ENCODE measurements at regions not wholly inside any gene's neighbourhood (a gene's known extent, or its start where the extent isn't known, plus 50 kb on each side); places are given as distances from the start of the nearest gene placed in this dataset.

DNA sequence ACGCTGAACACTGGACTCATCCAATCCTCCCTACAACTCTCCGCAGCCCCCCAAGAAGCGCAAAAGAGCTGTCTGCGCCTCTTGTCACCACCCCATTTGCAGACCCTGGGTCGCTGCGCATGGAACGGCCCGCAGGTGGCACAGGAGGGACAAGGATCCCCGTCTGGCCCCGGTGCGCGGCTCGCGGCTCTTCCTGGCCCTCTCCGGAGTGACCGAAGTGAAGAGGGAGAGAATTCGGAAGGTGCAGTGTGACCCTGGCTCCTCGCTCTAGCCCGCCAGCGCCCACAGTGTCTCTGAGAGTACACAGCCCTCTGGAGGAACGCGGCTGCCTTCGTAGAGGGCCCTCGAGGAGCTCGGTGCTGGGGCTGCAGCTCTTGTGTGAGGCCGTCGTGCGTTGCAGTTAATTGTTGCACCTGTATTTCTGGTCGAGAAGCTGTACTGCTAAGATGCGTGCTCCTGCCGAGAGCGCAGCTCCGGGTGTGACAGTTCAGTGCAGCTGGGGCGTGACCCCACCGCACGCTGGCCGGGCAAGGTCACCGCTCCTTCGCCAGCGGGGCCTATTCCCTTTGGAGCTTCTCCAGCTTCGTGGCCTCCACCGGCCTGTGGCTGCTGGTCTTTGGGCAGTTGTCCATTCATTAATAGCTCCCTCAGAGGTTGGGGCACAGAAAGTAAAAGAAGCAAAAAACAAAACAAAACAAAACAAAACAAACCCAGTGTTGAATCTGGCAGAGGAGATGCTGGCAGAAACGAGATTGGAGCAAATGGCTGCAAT is 119.0 kb downstream of the SEC23IP start:
- Mint-ChIP-seq H3K27ac (no peak overlapping the region), H3K4me3 (no peak overlapping the region), H3K27me3 (ENCODE audit: insufficient read depth) (peaks cover 14% of the 10 kb centered on the region), H3K4me1 (ENCODE audit: low read depth) (peaks cover 14% of the 10 kb centered on the region), H3K36me3 (ENCODE audit: low read depth) (no peaks in the 10 kb centered on the region), H3K9me3 (peaks cover 4% of the 10 kb centered on the region; the same call in 1 of the 2 replicates)
- TF ChIP-seq CTCF (IDR thresholded peaks at IDR 0.05) = no peak
- no peak for DNase-seq

DNA sequence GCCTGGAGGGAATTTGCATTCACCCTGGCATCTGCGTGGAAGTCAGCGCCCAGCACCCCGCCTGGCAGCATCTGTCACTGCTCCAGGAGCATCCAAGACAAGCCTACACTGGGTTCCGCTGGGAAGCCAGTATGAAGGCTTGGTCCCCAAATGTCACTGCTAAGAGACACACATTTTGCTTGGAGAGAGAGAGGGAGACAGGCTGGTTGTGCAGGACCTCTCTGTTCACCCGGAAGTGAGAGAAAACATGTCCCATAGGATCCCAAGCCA is 119.5 kb downstream of the SEC23IP start:
- no peak for TF ChIP-seq CTCF (IDR thresholded peaks at IDR 0.05)
- H3K9me3 Mint-ChIP-seq = peaks cover 4% of the 10 kb centered on the region; the same call in 1 of the 2 replicates

GRCh38 chr10:120012566-120012965 is 120.0 kb downstream of the SEC23IP start:
- TF ChIP-seq CTCF (IDR thresholded peaks at IDR 0.05) = no peak
- H3K36me3 Mint-ChIP-seq (ENCODE audit: low read depth) = no peaks in the 10 kb centered on the region
- H3K27ac Mint-ChIP-seq = no peak overlapping the region
- peak; percentile 34 for DNase-seq
- H3K9me3 Mint-ChIP-seq = peaks cover 4% of the 10 kb centered on the region; the same call in 1 of the 2 replicates
- peaks cover 14% of the 10 kb centered on the region for H3K4me1 Mint-ChIP-seq (ENCODE audit: low read depth)
- peaks cover 12% of the 10 kb centered on the region for H3K27me3 Mint-ChIP-seq (ENCODE audit: insufficient read depth)
- H3K4me3 Mint-ChIP-seq = no peak overlapping the region

More for the DNA sequence above, 119.5 kb downstream of the SEC23IP start:
- peaks cover 14% of the 10 kb centered on the region for H3K4me1 Mint-ChIP-seq (ENCODE audit: low read depth)
- no peaks in the 10 kb centered on the region for H3K36me3 Mint-ChIP-seq (ENCODE audit: low read depth)
- no peak overlapping the region for H3K4me3 Mint-ChIP-seq
- no peak overlapping the region for H3K27ac Mint-ChIP-seq
- DNase-seq = no peak
- H3K27me3 Mint-ChIP-seq (ENCODE audit: insufficient read depth) = peaks cover 14% of the 10 kb centered on the region

DNA sequence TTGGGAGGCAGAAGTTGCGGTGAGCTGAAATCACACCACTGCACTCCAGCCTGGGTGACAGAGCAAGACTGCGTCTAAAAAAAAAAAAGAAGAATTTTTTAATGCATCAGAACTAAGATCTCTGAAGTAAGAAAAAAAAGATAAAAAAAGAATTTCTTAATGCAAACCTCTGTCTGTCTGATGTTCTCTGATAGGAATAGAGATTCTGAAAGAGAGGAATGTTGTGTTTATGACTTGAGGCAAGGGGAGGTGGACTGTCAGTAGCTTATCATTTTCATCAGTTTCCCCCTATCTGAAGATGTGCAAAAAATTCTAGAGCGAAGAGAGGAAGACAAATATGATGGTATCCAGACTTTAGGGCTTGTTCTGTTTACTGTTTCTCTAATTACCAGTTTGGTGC is 121.5 kb downstream of the SEC23IP start:
- Mint-ChIP-seq H3K4me1 (ENCODE audit: low read depth) (peaks cover 14% of the 10 kb centered on the region), H3K9me3 (peaks cover 4% of the 10 kb centered on the region; the same call in 1 of the 2 replicates), H3K36me3 (ENCODE audit: low read depth) (no peaks in the 10 kb centered on the region), H3K4me3 (no peak overlapping the region), H3K27ac (no peak overlapping the region), H3K27me3 (ENCODE audit: insufficient read depth) (peaks cover 11% of the 10 kb centered on the region)
- TF ChIP-seq CTCF (IDR thresholded peaks at IDR 0.05) = no peak
- no peak for DNase-seq

DNA sequence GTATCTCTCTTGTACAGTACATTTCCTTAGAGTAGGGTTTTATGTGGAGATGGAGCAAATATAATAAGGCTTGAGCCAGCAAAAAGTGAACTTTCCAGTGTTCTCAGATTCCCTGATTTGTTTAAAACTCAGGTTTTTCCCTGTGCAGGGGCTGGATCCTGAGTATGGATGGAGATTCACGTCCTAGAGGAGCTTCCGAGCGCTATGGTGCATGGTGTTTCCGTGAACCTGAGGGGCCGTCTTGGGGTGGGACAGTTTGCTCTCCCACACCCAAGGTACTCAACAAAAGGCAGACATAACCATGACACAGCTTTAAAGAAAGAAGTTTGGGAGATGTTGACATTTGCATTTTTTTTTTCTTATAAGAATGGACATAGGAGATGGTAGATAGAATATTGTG is 122.5 kb downstream of the SEC23IP start:
- TF ChIP-seq CTCF (IDR thresholded peaks at IDR 0.05) = no peak
- peaks cover 11% of the 10 kb centered on the region for H3K27me3 Mint-ChIP-seq (ENCODE audit: insufficient read depth)
- H3K36me3 Mint-ChIP-seq (ENCODE audit: low read depth) = no peaks in the 10 kb centered on the region
- DNase-seq = no peak
- peaks cover 4% of the 10 kb centered on the region; the same call in 1 of the 2 replicates for H3K9me3 Mint-ChIP-seq
- peaks cover 14% of the 10 kb centered on the region for H3K4me1 Mint-ChIP-seq (ENCODE audit: low read depth)
- H3K4me3 Mint-ChIP-seq = no peak overlapping the region
- no peak overlapping the region for H3K27ac Mint-ChIP-seq
